Stomach smooth muscle (tissue), 2 donors: ENCODE measurements at regions not wholly inside any gene's neighbourhood (a gene's known extent, or its start where the extent isn't known, plus 50 kb on each side); places are given as distances from the start of the nearest gene placed in this dataset.

Source experiments
- H3K27ac ChIP-seq: one replicate; pipeline ENCODE4 v1.7.0; 2013; ENCODE audit warnings: mild to moderate bottlenecking, low read length, inconsistent platforms
- H3K27me3 ChIP-seq, 2 donors: one replicate each; pipeline ENCODE4 v1.7.0; 2013; ENCODE audit warnings: low read length in 2 of 2; ENCODE audit not compliant: insufficient read depth in 2 of 2, control insufficient read depth in 1 of 2
- H3K36me3 ChIP-seq, 2 donors: one replicate each; pipeline ENCODE4 v1.7.0; 2013; ENCODE audit warnings: low read length in 2 of 2; ENCODE audit not compliant: control insufficient read depth in 2 of 2, insufficient read depth in 2 of 2
- H3K4me1 ChIP-seq: one replicate; pipeline ENCODE4 v1.7.0; 2013; ENCODE audit warnings: low read length; ENCODE audit not compliant: control insufficient read depth, insufficient read depth
- H3K4me3 ChIP-seq, 2 donors: one replicate each; pipeline ENCODE4 v1.7.0; 2013; ENCODE audit warnings: low read length in 2 of 2
- H3K9ac ChIP-seq, 2 donors: one replicate each; pipeline ENCODE4 v1.7.0; 2013; ENCODE audit warnings: low read length in 2 of 2, mild to moderate bottlenecking in 1 of 2
- H3K9me3 ChIP-seq, 2 donors: one replicate each; pipeline ENCODE4 v1.7.0; 2013; ENCODE audit warnings: low read length in 2 of 2; ENCODE audit not compliant: control insufficient read depth in 2 of 2
- donor health status: healthy.
- donor health status: Pancreatic carcinoma.

GRCh38 chr15:91604122-91604521 lies 249.4 kb upstream of the SLCO3A1 start:
- Histone ChIP-seq H3K9me3 (no peaks in the 10 kb centered on the region), H3K9ac (no peak overlapping the region), H3K4me1 (no peaks in the 10 kb centered on the region), H3K27ac (no peak overlapping the region), H3K36me3 (no peaks in the 10 kb centered on the region), H3K4me3 (no peak overlapping the region), H3K27me3 (no peaks in the 10 kb centered on the region)

DNA sequence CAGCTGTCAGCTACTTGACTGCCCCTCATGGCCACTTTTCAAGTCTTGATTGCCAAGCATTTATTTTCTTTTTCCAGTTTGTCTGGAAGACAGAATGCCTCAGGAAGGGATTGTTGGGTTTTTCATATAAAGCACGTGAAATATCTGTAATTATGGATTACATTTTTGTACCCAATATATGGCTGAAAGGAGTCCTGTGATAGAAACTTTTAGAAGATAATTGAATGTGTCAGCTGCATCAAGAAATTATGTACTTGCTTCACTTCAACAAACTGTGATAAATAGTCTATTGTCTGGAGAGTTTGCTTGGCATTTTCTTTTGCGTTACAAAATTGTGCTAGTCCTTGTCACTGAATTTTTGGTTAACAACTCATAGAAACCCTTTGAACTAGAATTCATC lies 247.9 kb upstream of the SLCO3A1 start:
- Histone ChIP-seq H3K9ac (no peak overlapping the region), H3K27me3 (peaks cover 0 to 3% of the 10 kb centered on the region in 2 donors), H3K9me3 (no peaks in the 10 kb centered on the region), H3K36me3 (no peaks in the 10 kb centered on the region), H3K4me1 (no peaks in the 10 kb centered on the region), H3K27ac (no peak overlapping the region), H3K4me3 (no peak overlapping the region)

GRCh38 chr15:91609231-91609630 lies 244.3 kb upstream of the SLCO3A1 start:
- Histone ChIP-seq H3K36me3 (no peaks in the 10 kb centered on the region), H3K27ac (no peak overlapping the region), H3K4me1 (no peaks in the 10 kb centered on the region), H3K9me3 (no peaks in the 10 kb centered on the region), H3K27me3 (peaks cover 0 to 3% of the 10 kb centered on the region in 2 donors), H3K9ac (no peak overlapping the region), H3K4me3 (no peak overlapping the region)

DNA sequence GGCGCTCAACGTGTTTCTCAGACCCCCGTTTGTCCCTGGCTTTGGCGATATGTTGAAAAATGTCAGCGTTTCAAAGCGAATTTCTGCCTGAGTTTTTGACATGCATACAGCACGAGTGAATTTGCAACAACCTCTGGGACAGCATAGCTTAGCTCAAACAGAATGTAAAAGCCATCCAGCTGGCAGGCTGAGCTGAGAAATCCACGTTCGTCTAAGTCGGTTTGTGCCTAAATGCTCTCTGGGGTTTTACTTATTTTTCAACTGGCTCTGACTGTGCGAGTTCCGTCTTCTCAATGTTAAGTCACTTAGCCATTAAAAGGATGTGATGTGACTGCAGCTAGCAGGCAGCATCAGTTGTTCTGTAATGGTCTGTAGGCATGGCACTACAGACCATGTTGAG lies 243.5 kb upstream of the SLCO3A1 start:
- Histone ChIP-seq H3K4me1 (no peaks in the 10 kb centered on the region), H3K4me3 (no peak overlapping the region), H3K27ac (no peak overlapping the region), H3K27me3 (peaks cover 0 to 3% of the 10 kb centered on the region in 2 donors), H3K9ac (no peak overlapping the region), H3K36me3 (no peaks in the 10 kb centered on the region), H3K9me3 (no peaks in the 10 kb centered on the region)

DNA sequence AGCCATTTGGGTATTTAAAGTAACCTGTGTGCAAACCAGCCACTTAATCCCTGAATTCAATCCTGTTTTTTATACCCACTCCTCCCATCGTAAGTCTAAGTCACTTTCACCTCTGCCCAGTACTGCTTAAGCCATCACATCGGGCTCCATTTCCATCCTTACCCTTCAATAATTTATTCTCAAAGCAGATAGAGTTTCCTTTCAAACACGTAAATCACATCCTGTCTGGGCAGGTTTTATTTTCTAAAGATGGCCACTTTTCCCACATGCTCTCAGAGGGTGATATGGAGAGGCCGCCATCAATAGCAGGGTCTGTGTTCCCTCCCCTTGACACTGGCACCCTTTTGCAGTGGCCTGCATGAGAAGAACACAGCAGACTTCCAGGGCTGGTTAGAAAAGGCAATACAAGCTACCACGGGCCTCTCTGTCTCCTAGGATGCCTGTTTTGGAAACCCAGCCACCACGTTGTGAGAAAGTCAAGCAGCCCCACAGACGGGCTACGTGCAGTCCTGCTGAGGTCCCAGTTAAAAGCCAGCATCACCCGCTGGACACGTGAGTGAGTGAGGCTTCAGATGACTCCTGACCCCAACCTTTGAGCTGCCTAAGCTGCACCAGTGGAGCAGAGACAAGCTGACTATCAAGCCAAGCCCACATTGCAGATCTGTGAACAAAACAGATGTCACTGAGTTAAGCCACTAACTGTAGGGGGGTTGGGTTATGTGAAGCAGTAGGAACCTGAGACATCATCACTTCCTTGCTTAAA lies 241.8 kb upstream of the SLCO3A1 start:
- H3K4me1 ChIP-seq, result no peaks in the 10 kb centered on the region
- no peaks in the 10 kb centered on the region for H3K9me3 ChIP-seq

GRCh38 chr15:91620229-91620628 lies 233.3 kb upstream of the SLCO3A1 start:
- Histone ChIP-seq H3K27ac (no peak overlapping the region), H3K36me3 (no peaks in the 10 kb centered on the region), H3K9me3 (no peaks in the 10 kb centered on the region), H3K27me3 (no peaks in the 10 kb centered on the region), H3K4me1 (peaks cover 4% of the 10 kb centered on the region), H3K4me3 (no peak overlapping the region), H3K9ac (no peak overlapping the region)

More for the DNA sequence above, 241.8 kb upstream of the SLCO3A1 start:
- H3K4me3 ChIP-seq, result no peak overlapping the region
- peaks cover 0 to 3% of the 10 kb centered on the region in 2 donors for H3K27me3 ChIP-seq
- no peaks in the 10 kb centered on the region for H3K36me3 ChIP-seq
- no peak overlapping the region for H3K27ac ChIP-seq
- H3K9ac ChIP-seq, result no peak overlapping the region

DNA sequence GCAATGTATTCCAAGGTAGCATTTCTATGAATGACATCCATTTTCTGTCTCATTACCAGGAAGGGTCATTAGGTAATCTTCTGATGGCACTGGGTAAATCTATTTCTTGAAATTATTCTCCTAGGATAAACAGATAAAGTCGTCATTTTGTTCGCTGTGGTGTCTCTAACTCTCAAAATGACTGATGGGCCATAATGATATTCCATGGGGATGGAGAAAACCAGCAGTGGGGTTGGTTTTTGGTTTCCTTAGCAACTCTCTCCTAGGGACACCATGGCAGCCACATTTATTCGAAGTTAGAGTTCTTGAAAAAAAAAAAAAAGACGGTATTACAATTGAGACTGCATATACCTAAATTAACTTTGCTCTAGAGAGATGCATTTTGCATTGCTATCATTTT lies 231.3 kb upstream of the SLCO3A1 start:
- H3K4me3 ChIP-seq, result no peak overlapping the region
- H3K9ac ChIP-seq, result no peak overlapping the region
- peaks cover 9% of the 10 kb centered on the region for H3K4me1 ChIP-seq
- H3K9me3 ChIP-seq, result no peaks in the 10 kb centered on the region
- H3K36me3 ChIP-seq, result no peaks in the 10 kb centered on the region
- no peaks in the 10 kb centered on the region for H3K27me3 ChIP-seq
- H3K27ac ChIP-seq, result no peak overlapping the region

- H3K27ac ChIP-seq, result no peak overlapping the region
- H3K9me3 ChIP-seq, result no peaks in the 10 kb centered on the region
- peaks cover 15% of the 10 kb centered on the region for H3K4me1 ChIP-seq
- no peak overlapping the region for H3K9ac ChIP-seq
- H3K4me3 ChIP-seq, result no peak overlapping the region
- no peaks in the 10 kb centered on the region for H3K36me3 ChIP-seq
- H3K27me3 ChIP-seq, result no peaks in the 10 kb centered on the region
Observed at GRCh38 chr15:91622711-91623342, 230.7 kb upstream of the SLCO3A1 start.

DNA sequence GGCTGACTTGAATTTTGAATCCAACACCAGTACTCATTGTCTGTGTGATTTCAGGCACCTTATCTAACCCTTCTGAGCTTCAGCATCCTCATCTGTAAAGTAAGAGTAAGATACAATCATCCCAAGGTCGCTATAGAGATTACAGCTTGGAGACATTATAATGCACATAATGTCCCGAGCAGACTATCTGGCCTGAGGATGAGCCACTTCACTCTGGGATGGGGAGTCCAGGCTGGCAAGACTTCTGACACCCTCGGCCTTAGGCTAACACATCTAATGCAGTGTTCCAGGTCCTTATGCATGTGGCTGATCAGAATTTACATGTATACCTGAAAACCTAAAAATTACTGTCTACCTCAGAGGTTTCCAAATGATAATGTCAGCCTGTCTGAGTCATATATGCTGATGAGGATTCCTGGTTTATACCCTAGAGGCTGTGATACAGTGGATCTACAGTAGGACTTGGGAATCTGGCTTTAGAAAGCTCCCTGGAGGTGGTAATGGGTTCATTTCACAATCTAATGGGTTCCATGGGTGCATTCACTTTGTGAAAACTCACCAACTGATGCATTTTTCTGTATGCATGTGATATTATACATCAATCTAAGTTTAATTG lies 229.0 kb upstream of the SLCO3A1 start:
- H3K27ac ChIP-seq, result no peak overlapping the region
- no peaks in the 10 kb centered on the region for H3K27me3 ChIP-seq
- H3K36me3 ChIP-seq, result no peaks in the 10 kb centered on the region
- H3K9ac ChIP-seq, result no peak overlapping the region
- peaks cover 25% of the 10 kb centered on the region for H3K4me1 ChIP-seq
- H3K4me3 ChIP-seq, result no peak overlapping the region
- H3K9me3 ChIP-seq, result no peaks in the 10 kb centered on the region

- Histone ChIP-seq H3K9me3 (no peaks in the 10 kb centered on the region), H3K36me3 (no peaks in the 10 kb centered on the region), H3K9ac (no peak overlapping the region), H3K4me3 (no peak overlapping the region), H3K27ac (no peak overlapping the region), H3K4me1 (peaks cover 21% of the 10 kb centered on the region), H3K27me3 (no peaks in the 10 kb centered on the region)
Observed at GRCh38 chr15:91625506-91625905, 228.0 kb upstream of the SLCO3A1 start.
